ENCODE measurements at regions not wholly inside any gene's neighbourhood (a gene's known extent, or its start where the extent isn't known, plus 50 kb on each side); places are given as distances from the start of the nearest gene placed in this dataset.

- Histone ChIP-seq H3K9me3 (ENCODE audit: insufficient read depth, low read length) (no peaks in the 10 kb centered on the region), H3K4me3 (ENCODE audit: insufficient read depth, low read length, poor library complexity, severe bottlenecking) (no peak overlapping the region), H2AFZ (ENCODE audit: low read depth, low read length, severe bottlenecking) (no peak overlapping the region), H3K36me3 (ENCODE audit: low read length) (no peaks in the 10 kb centered on the region), H3K4me2 (ENCODE audit: low read depth, low read length, poor library complexity, severe bottlenecking) (no peak overlapping the region), H3F3A (ENCODE audit: insufficient read depth) (no peaks in the 10 kb centered on the region), H4K20me1 (ENCODE audit: low read depth, low read length) (no peaks in the 10 kb centered on the region), H3K27ac (ENCODE audit: low read depth, low read length) (no peak overlapping the region), H3K9me2 (replicated peaks; ENCODE audit: insufficient read depth, low read length) (no peaks in the 10 kb centered on the region), H3K79me2 (ENCODE audit: insufficient read depth, low read length) (no peaks in the 10 kb centered on the region), H3K27me3 (ENCODE audit: low read length) (0 out of 2 replicates have a peak, but pooled peaks cover 4% of the 10 kb centered on the region), H3K9ac (ENCODE audit: low read length) (no peak overlapping the region)
- TF ChIP-seq EZH2phosphoT487 (conservative IDR thresholded peaks at IDR 0.05; ENCODE audit: low read length): no peak
- TF ChIP-seq CTCF (IDR thresholded peaks at IDR 0.05; ENCODE audit: insufficient read depth, low read length, poor library complexity, severe bottlenecking): no peak
These were observed 164.2 kb upstream of the POU3F1 start for GRCh38 chr1:38210895-38211177.

GRCh38 chr1:38210021-38210894 lies 163.7 kb upstream of the POU3F1 start:
- H3F3A ChIP-seq (ENCODE audit: insufficient read depth): no peaks in the 10 kb centered on the region
- H2AFZ ChIP-seq (ENCODE audit: low read depth, low read length, severe bottlenecking): no peak overlapping the region
- no peaks in the 10 kb centered on the region for H3K9me3 ChIP-seq (ENCODE audit: insufficient read depth, low read length)
- H3K9me2 ChIP-seq (replicated peaks; ENCODE audit: insufficient read depth, low read length): no peaks in the 10 kb centered on the region
- H3K9ac ChIP-seq (ENCODE audit: low read length): no peak overlapping the region
- no peak overlapping the region for H3K4me2 ChIP-seq (ENCODE audit: low read depth, low read length, poor library complexity, severe bottlenecking)
- H3K4me3 ChIP-seq (ENCODE audit: insufficient read depth, low read length, poor library complexity, severe bottlenecking): no peak overlapping the region
- H3K27me3 ChIP-seq (ENCODE audit: low read length): 0 out of 2 replicates have a peak, but pooled peaks cover 4% of the 10 kb centered on the region
- no peaks in the 10 kb centered on the region for H3K79me2 ChIP-seq (ENCODE audit: insufficient read depth, low read length)
- no peak overlapping the region for H3K27ac ChIP-seq (ENCODE audit: low read depth, low read length)
- no peak for TF ChIP-seq EZH2phosphoT487 (conservative IDR thresholded peaks at IDR 0.05; ENCODE audit: low read length)
- no peak for TF ChIP-seq CTCF (IDR thresholded peaks at IDR 0.05; ENCODE audit: insufficient read depth, low read length, poor library complexity, severe bottlenecking)
- no peaks in the 10 kb centered on the region for H3K36me3 ChIP-seq (ENCODE audit: low read length)
- H4K20me1 ChIP-seq (ENCODE audit: low read depth, low read length): no peaks in the 10 kb centered on the region

- Histone ChIP-seq H3K9ac (ENCODE audit: low read length) (no peak overlapping the region), H3K9me2 (replicated peaks; ENCODE audit: insufficient read depth, low read length) (no peaks in the 10 kb centered on the region), H3K79me2 (ENCODE audit: insufficient read depth, low read length) (no peaks in the 10 kb centered on the region), H3F3A (ENCODE audit: insufficient read depth) (no peaks in the 10 kb centered on the region), H3K4me3 (ENCODE audit: insufficient read depth, low read length, poor library complexity, severe bottlenecking) (no peak overlapping the region), H4K20me1 (ENCODE audit: low read depth, low read length) (no peaks in the 10 kb centered on the region), H3K27me3 (ENCODE audit: low read length) (0 out of 2 replicates have a peak, but pooled peaks cover 4% of the 10 kb centered on the region), H3K27ac (ENCODE audit: low read depth, low read length) (no peak overlapping the region), H3K4me2 (ENCODE audit: low read depth, low read length, poor library complexity, severe bottlenecking) (no peak overlapping the region), H3K36me3 (ENCODE audit: low read length) (no peaks in the 10 kb centered on the region), H2AFZ (ENCODE audit: low read depth, low read length, severe bottlenecking) (no peak overlapping the region), H3K9me3 (ENCODE audit: insufficient read depth, low read length) (no peaks in the 10 kb centered on the region)
- TF ChIP-seq EZH2phosphoT487 (conservative IDR thresholded peaks at IDR 0.05; ENCODE audit: low read length) (no peak), CTCF (IDR thresholded peaks at IDR 0.05; ENCODE audit: insufficient read depth, low read length, poor library complexity, severe bottlenecking) (no peak)
These were observed 162.4 kb upstream of the POU3F1 start for GRCh38 chr1:38208716-38209632.
